ENCODE measurements at regions not wholly inside any gene's neighbourhood (a gene's known extent, or its start where the extent isn't known, plus 50 kb on each side); places are given as distances from the start of the nearest gene placed in this dataset.

DNA sequence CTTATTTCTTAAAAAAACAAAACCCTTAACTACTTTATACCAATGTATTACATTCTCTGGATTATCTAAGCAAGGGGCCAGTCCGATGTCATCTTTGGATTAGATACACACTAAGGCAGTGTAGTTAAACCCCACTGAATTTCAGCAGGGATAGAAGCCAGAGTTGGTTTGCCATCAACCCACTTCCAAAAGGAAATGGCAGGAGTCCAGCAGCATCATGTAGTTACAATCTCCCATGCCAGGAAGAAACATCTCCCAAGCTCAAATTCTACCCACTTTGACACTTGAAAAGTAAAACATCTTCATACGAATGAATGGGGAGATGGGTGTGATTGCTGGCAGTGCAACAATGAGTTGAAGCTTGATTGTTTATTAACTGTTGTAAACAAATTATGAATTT lies 203.5 kb upstream of the PLXNC1 start:
- DNase-seq: no peak

DNA sequence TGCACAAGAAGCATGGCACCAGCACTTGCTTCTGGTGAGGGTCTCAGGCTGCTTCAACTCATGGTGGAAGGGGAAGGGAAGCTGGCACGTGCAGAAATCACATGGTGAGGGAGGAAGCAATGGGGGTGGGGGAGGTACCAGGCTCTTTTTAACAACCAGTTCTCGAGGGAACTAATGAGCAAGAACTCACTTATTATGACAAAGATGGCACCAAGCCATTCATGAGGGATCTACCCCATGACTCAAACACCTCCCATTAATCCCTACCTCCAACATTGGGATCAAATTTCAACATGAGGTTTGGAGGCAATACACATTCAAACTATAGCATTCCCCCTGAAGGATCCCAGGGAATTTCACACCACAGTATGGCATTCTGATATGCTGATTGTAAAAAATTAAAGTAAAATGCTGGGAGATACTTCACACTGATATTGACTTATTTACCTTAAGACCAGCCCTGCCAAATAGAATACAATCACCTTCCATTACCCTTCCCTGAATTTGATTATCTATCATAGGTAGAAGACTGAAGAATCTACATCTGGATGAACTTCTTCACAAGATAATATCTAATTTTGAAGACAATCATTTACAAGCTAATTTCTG lies 201.7 kb upstream of the PLXNC1 start:
- DNase-seq: no peak

DNA sequence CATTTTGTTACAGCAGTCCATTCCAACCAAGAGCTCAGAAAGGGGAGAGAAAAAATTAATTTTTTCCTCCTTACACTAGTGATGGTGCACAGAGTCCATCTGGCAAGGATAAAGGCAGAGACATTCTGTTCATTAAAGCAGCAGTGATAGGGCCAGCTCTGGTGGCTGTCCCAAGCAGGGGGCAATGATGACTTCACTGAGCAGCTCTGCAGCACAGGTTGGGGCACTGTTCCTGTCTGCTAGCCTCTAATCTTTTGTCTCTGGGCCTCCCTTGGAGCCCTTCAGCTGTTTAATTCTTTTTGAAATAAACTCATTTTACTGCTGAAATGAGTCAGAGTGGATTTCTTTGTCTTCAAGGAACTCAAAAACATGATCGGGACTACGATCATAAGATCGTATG lies 200.9 kb upstream of the PLXNC1 start:
- DNase-seq: no peak

DNA sequence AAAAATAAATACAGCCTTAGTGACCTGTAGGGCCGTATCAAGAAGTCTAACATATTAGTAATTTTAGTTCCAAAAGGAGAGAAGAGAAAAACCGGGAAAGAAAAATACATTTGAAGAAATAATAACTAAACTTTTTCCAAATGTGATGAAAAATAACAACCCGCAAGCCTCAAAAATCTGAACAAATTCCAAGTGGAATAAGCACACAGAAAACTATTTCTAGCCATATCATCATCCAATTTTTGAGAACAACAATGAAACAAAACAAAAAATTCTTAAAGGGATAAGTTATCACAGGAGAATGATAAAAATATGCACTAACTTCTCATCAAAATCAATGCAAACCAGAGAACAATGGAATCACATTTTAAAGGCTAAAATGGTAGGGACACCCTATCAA lies 198.1 kb upstream of the PLXNC1 start:
- DNase-seq: no peak

DNA sequence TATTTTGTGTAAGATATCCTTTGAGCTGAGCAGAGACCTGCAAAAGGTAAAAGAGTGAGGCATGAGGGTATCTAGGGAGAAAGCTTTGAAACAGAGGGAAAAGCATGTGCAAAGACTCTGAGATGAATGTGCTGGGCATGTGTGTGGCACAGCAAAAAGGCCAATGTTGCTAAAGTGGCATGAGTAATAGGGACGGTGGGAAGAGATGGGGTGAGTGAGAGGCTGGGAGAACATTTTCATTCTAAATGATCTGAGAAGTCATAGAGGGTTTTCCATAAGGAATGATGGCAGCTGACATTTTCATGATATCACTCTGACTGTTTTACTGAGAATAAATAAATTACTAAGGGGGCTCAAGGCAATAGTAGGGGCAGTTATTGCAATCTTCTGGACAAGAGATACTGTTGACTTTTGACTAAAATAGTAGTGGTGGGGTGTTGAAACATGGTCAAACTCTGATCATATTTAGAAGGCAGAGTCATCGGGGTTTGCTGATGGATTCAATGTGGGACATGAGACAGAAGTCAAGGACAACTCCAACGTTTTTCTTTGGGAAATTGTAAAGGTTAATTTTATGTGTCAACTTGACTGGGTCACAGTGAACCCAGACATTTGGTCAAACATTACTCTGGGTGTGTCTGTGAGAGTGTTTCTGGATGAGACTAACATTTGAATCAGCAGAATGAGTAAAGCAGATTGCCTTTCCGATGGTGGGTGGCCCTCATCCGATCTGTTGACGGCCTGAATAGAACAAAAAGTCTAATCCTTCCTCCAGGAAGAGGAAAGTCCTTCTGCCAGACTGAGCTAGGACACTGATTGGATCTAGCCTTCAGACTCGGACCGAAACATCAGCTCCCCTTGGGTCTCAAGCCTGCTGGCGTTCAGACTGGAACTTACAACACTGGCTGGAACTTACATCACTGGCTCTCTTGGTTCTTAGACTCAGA lies 193.9 kb upstream of the PLXNC1 start:
- DNase-seq: no peak

DNA sequence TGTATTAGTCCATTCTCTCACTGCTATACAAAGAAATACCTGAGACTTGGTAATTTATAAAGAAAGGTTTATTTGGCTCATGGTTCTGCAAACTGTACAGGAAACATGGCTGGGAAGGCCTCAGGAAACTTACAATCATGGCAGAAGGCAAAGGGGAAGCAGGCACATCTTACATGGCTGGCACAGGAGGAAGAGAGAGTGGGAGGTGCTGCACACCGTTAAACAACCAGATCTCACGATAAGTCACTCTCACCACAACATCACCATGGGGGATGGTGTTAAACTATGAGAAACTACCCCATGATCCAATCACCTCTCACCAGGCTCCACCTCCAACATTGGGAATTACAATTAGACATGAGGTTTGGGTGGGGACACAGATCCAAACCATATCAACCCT lies 191.8 kb upstream of the PLXNC1 start:
- DNase-seq: no peak

DNA sequence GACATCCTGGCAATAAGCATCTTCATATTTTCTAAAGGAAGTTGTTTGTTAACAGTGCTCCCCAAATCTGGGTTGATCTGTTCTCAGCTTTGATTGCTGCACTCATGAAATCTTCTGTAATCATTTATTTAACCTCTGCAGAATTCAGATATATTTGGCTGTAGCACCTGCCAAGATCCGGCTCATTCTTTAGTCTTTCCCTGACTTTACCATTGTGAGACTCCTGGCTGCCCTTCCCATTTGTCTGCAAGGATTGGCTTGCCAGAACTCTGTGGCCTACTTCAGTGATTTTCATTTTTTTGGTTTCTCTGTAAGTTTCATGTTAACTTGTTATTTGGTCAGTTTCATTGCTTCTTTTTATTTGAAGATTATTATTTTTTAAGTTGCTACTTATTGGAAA lies 191.2 kb upstream of the PLXNC1 start:
- DNase-seq: no peak

DNA sequence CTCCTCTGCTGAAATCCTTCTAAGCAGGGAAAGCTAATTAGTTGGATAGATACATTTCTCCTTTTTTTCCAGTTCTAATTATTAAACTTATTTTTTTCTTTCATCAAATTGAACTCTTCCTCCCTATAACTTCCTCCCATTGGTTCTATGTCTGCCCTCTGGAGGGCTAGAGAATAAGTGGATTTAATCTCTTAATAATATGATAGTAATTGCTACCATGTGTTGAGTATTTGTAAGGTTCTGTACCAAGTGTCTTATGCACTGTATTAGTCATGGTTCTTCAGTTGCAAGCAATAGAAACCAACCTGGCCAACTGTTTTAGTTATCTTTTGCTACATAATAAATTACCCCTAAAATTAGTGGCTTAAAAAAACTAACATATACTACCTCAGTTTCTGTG lies 190.5 kb upstream of the PLXNC1 start:
- no peak for DNase-seq

DNA sequence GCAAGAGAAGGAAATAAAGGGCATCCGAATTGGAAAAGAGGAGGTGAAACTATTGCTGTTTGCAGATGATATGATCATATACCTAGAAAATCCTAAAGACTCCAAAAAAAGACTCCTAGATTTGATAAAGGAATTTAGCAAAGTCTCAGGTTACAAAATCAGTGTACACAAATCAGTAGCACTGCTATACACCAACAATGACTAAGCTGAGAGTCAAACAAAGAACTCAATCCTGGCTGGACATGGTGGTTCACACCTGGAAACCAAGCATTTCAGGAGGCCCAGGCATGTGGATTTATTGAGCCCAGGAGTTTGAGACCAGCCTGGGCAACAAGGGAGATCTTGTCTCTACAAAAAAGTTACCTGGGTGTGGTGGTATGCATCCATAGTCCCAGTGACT lies 188.7 kb upstream of the PLXNC1 start:
- no peak for DNase-seq

DNA sequence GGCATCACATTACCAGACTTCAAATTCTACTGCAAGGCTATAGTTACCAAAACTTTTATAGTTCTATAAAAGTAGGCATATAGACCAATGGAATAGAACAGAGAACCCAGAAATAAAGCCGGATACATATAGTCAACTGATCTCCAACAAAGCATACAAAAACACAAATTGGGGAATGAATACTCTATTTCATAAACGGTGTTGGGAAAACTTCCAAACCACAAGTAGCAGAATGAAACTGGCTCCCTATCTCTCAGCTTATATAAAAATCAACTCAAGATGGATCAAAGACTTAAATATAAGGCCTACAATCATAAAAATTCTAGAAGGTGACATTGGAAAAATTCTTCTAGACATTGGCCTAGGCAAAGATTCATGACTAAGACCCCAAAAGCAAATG lies 187.9 kb upstream of the PLXNC1 start:
- DNase-seq: no peak

DNA sequence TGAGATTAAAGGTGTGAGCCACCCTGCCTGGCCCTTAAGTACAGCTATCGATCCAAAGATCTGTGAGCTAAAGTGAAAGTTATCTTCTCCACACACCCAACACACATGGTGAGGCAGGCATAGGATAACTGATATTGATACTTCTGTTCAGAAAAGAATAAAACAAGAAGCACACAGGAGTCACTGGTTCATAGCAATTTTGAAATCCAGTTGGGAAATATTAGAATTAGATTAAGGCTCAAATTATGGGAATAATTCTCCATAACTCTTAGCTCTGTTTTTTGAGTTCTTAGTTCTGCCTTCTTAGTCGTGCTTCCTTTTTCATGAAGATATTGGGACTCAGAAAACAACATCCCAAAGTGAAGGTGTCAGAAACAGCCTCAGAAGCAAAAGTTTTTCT lies 186.0 kb upstream of the PLXNC1 start:
- DNase-seq: no peak

DNA sequence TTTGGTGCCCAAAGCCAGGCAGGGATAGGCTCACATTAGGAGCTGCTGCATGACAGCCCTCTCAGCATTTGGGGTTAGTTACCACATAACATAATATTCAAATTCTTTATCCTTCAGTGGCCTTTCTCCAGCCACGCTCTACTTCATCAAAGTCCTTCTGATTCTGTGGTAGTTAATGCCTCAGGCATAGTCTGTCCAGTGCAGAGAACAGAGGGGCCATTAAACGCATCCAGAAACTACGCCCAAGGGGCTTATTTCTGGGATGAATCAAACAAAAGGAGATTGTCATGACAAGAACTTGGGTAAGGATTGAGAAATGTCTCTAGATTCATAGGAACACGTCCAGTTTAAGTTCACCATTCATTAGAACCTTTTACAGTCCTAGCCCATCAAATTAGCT lies 183.4 kb upstream of the PLXNC1 start:
- DNase-seq: no peak

DNA sequence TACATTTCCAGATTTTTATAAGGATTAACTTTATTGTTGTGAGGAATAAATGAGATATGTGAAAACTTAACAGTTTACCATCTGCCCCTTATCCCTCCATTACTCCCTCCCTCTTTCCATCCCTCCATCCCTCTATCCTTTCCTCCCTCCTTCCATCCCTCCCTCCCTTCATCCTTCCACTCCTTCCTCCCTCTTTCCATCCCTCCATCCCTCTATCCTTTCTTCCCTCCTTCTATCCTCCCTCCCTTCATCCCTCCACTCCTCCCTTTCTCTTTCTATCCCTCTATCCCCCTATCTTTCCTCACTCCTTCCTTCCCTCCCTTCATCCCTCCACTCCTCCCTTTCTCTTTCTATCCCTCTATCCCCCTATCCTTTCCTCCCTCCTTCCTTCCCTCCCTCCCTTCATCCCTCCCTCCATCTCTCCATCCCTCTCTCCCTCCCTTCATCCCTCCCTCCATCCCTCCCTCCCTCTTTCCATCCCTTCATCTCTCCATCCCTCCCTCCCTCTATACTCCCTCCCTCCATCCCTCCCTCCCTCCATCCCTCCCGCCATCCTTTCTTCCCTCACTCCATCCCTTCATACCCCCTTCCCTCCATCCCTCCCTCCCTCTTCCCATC lies 181.8 kb upstream of the PLXNC1 start:
- DNase-seq: no peak

DNA sequence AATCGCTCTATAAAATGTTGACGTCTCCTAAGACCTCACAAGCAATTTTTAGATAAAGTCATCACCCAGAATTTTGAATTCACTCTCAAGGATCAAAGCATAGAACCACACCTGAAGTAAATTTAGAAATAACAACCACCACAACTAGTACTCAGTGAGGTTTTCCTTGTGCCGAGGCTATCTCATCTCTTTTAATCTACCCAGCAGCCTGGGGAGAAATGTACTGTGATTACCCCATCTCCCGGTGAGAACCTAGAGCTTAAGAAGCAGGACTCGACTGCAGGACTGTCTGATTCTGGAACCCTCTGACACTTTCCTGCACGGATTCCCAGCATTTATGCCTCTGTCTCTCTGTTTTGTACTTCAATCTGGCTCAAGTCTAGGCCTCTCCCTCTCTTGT lies 180.9 kb upstream of the PLXNC1 start:
- no peak for DNase-seq

DNA sequence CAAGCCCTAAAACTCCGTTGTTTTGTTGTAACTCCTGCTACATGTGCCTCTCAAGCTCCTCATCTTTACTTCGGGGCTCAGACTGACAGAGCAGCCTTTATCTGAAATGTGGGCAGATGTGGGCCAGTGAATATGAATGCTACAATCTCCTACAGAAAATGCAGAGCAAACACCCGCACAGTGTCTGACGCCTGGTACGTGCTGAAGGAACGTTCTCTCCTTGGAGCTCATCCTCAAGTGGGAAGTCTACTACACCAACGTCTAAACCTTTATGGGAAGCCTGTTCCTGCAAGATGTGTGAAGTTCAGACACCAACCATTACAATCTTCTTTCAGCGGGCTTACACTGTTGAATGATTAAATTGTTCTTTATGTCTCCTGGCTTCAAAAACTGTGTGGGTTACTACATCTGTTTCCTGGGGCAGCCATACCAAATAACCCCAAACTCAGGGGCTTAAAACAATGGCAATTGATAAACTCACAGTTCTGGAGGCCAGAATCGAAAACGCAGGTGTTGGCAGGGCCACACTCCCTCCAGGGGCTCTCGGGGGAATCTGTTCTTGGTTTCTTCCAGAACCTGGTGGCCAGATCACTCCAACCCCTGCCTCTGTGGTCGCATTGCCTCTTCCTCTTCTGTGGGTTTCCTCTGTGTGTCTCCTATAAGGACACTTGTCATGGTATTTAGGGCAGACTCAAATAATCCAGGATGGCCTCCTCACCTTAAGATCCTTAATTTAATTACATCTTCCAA lies 179.7 kb upstream of the PLXNC1 start:
- DNase-seq: no peak

DNA sequence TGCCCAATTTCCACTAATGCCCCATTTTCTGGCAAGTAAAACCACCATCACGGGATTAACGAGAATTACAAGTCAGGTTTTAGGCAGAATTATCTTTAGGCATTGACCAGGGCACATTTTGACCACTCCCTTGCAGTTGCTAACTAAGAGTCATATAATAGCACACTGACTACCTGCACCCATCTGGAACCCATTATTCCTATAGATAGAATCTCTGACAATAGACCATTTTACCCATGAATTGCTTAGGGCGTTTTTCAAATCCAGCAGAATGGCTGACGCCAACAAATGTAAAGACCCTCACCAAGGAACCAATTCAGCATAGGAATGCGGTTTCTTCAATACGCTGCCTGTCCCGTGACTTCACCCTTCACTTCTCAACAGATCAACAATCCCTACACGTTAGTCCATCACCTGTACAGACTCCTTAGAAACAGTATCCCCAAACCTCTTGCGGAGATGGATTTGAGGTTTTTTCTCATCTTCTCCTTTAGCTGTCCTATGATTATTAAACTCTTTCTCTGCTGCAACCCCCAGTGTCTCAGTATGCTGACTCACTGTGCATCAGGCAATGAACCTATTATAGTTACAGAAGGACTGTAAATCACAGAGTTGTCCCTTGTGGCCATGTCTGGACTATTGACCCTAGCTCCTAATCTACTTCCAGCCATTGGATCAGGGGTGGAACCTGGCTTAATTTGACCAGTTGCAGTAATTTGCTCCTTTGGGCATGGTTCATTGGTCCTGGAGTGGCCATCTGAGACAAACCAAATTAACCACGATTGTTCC lies 177.3 kb upstream of the PLXNC1 start:
- DNase-seq: no peak

DNA sequence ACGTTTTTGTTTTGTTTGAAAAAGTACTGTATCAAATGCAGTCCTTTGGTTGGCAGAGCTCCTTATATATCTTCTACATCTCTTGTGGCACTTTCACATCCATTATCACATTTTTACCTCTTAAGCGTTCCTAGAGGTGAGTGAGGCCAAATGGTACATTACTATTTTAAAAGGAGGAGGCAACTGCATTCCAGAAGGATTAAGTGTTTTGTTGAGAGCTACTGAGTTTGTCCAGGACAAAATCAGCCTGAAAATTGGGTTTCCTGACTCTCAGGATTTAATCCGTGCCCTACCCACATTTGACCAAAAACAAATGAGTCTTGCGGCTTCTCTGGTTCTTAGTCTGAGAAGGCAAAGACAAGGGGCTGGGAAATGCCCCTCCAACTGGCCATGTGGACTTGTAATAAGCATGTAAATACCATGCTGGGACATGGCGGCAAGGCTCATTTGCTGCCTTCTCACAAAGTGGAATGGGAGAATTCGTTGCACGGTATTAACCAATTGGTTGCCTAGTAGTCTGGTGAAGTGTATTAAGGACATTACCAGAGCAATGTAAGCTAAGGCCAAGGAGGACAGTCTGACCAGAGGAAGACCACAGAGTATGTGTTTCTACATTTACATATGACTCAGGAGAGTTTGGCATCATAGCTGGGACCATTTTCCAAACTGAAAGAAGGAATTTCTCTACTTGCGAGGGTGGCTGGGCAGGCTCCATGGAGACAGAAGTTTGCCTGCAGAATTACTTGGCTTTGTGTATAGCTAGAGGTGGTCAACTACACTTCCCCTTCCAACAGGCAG lies 175.8 kb upstream of the PLXNC1 start:
- no peak for DNase-seq

DNA sequence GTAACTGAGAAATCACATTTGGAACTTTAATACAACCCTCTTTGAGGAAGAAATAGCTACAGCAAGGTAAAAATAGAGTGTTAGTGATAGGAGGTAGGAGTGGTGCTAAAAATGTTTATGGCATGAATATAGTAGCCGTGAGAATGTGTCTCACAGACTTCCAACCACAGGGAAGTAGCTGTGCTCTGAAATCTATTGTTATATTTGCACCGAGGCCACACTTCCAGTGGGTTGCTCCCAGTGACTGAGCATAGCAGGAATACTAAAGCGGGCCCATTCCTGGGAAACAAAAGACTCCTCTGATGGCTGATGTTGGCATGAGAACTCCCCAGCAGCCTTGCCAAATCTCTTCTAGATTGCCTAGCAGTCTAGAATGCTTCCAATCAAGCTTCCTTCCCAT lies 174.1 kb upstream of the PLXNC1 start:
- no peak for DNase-seq

DNA sequence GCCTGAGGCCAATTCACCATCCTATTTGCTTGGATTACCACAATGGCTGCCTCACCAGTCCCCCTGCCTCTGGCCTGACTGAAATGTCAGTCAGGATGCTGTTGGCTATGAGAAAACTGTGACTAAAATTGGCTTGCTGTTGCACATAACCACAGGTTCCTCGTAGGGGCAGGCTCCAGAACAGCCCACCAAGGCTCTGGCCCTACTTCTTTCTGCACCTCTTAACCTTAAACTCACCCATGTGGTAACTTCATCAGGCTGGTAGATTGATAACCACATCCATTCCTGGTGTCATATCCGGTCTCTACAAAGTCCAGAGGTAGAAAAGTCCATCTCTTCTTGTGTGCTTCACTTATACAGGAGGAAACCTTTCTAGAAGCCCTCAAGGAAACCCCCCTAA lies 172.4 kb upstream of the PLXNC1 start:
- DNase-seq: no peak

DNA sequence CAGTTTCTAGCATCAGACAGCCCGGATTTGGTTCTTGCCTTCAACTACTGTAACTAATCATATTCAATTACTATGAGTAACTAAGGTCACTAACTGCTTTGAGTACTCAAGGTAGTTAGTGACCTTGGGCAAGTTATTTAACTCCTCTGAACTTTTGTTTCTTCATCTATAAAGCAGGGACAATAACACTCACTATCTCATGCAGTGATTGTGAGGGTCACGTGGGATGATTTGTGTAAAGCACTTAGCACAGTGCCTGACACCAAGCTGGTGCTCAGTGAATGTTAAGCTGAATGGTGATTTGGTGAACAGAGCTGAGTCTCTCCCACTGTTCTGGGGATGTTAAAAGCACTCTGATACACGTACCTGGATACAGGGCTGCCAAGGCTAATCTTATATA lies 171.3 kb upstream of the PLXNC1 start:
- DNase-seq: no peak

DNA sequence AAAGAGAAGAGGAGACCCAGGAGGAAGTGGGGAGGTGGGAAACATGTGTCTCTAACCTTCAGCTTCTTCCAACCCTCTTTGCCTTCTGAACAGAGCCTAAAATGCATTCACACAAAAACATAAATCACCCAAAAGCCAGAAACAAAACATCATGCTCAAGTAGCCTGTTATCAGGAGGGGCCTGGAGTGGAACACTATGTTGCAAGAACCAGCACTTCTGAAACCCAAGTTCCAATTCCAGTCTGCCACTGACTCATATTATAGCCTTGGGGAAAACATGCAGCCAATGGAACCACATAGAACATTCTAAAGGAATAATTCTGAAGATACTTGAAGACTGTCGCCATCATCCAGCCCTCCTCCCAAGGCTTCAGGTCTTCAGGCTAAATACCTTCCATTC lies 169.8 kb upstream of the PLXNC1 start:
- DNase-seq: no peak

All from muscle of arm (tissue), 1 donor.